HG03097 (cell line): ENCODE measurements at regions not wholly inside any gene's neighbourhood (a gene's known extent, or its start where the extent isn't known, plus 50 kb on each side); places are given as distances from the start of the nearest gene placed in this dataset.

Source experiments
- ATAC-seq: cut with Tn5 transposase; IDR thresholded peaks from one replicate; pipeline ENCODE4 v1.9.1; 2021; ENCODE audit not compliant: unreplicated experiment, low FRiP score

DNA sequence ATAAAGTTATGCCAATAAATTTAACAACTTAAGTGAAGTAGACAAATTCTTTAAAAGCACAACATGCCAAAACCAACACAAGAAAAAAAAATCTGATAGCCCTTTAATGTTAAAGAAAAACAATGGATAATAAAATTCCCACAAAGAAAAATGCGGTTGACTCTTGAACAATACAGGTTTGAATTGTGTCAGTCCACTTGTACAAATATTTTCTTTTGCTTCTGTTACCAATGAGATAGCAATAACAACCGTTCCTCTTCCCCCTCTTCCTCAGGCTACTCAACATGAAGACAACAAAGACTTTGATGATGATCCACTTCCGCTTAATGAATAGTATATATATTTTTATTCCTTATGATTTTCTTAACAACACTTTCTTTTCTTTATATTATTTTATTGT is 283.9 kb upstream of the MAN1A1 start:
- ATAC-seq = no peak

GRCh38 chr6:119630561-119631192 is 281.1 kb upstream of the MAN1A1 start:
- no peak for ATAC-seq

DNA sequence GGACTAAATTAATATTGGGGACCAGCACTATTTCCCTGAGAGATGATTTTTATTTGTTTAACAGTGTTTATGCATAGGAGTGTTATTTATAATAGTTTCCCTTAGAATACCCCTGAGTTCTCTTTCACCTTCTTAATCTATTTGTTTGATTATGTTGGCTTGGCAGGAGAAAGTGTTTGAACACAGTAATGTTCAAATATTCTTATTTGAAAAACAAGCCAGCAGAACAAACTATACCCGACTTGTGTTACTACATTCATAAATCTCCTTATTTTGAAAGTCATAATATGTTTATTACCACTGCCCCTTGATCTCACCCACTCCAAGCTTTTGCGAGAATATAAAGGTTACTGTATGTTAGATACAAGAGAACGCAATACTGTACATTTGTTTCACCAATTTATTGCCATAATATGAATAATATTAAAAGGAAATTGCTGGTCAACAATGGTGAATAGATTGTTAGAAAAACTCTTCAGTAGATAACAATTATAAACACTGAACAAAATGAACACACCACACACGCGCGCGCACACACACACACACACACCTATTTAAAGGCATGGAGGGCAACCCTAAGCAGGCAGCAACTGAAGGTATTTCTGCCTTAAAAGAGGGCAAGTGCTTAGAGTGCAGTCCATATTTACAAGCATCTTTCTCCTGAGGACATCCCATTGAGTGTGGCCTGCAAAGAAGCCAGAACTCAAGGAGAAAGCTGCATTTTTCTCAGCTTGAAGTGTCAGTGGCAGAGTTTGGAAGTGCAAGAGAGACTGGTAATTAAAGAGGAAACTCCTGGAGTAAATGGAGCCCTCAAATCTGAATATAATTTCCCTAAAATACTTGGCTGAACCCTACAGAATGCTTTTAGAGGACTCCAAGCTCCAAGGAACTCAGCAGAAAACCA is 279.4 kb upstream of the MAN1A1 start:
- no peak for ATAC-seq

DNA sequence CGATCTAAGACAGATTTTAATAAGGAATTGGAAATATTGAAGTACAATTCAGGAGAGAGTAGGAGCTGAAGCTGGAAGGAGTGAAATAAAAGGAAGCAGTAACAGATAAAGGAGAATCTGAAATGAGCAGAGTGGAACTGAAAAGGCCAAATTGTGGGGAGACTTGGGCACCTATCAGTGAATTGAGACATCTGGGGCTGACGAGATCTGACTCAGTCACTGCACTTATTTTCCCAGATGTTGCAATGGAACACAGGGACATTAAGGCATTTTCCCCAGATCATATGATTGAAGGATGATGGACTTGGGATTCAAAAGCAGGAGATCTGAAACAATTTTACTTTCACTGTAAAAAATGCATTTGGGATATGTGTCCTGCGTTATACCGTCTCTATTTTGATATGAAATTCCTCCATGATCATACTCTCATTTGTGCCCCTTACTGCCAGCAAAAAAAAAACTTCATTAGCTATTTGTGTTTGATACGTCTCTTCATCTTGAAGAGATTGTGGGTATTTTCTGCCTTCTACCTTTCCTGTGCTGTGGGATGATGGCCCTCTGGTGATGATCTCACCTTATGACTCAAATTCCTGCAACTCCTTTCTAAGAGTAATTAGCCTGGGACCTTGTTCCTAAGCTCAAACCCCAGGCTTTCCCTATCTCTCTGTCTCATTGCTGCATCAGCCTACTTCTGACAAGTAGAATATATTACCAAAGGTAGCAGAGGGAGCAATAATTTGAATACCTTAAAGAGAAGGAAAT is 278.5 kb upstream of the MAN1A1 start:
- ATAC-seq = no peak

DNA sequence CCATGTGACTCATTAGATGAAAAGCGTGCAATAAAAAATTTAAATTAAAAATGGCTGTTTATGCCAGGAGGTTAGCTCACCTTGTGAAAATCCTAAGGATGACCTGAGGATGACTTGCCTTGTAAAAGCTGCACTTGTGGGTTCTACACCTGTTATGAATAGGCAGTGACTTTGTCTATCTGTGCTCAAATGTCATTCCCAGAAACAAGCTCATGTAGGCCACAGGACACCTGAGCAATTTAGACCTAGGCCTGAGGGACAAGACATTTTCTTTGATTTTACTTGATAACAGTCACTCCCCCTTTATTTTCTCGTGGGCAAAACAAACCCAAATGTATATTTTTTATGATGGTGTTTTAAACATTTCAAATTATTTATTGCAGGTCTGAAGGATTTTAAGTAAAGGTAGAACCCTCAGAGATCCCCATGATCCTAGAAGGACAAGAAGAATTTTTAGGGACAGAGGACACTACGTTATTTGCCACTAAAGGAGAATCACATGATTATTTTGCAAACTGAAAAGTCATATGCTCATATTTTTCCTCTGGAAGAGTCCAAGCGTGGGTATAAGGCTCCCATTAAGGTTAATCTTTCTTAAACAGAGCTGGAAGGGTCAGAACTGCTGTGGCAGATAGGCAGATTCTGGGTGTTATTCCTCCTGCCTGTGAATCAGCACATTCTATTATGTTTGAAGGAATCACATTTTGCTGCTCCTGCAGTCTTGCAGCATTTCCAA is 277.5 kb upstream of the MAN1A1 start:
- no peak for ATAC-seq

GRCh38 chr6:119620846-119621555 is 271.4 kb upstream of the MAN1A1 start:
- ATAC-seq = no peak

- no peak for ATAC-seq
Observed at GRCh38 chr6:119614138-119614537, 264.6 kb upstream of the MAN1A1 start.

DNA sequence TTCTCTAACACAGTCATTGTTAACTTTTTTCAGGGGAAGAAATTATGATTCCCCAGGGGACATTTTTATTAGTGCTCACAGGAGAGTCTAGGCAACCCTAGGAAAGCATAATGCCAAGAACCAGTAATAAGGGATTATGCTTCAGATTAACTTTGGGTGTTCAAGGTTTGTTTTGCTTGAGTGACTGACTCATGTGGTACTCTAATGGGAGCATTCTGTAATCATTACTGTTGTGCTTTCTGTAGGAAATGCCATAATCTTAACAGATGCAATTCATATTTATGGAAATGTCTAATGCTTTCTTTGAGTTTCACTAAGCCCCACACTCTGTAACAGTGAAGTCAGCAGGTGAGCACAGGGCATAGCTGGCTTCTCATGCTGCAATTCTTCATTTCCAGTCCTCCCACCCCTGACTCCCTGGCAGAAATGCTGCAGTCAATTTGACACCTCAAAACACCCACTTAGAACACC is 263.4 kb upstream of the MAN1A1 start:
- ATAC-seq = no peak

DNA sequence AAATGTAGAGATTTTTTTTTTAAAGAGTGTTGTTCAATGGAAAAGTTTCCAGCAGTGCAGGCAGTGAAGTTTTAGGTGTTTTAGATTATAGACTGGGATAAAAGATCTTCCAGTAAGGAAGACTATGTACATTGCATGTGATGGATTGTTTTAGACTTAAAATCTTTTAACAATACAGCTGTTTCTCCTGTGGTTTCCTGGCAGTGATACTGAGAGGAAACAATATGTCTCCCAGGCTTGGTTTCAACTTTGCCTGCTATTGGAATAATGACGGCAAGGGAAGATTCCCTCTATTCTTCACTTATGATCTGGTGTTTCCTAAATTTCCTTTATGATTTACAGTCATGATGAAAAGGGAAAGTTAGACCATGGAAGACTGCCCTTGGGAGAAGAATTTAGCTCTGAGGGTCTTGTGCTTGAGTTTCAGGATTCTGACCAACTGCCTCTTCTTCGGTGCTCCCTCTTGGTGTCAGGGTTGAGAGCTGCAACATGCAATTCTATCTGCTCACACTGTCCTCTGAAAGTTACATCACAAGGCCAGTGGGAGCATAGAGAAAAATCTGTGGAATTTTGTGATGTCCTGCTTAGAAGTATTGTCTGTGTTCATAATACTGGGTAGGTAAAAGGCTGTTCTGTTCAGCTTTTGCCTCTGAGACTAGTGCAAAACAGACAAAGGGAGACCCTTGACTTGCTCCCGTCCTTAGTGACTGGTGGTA is 262.8 kb upstream of the MAN1A1 start:
- no peak for ATAC-seq

GRCh38 chr6:119610754-119611153 is 261.2 kb upstream of the MAN1A1 start:
- ATAC-seq = no peak

- ATAC-seq = peak; percentile 52
Observed at GRCh38 chr6:119610265-119610664, 260.7 kb upstream of the MAN1A1 start.

DNA sequence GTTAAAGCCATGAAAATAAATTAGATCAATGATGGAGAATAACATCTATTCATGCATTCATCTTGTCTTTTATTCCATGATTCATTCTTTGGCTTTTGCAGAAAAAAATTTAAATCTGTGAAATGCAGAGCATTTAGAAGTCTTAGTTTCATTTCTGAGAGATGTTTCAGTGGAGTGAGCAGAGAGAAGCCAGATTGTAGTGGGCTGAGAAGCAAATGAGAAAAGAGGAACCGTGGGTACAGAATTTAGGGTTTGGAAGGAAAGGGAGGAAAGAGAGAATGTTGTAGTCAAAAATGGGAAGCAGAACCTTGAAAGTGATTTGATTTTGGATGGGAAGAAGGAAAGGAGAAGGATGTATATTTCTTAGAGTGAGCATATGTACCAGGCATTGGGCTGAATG is 260.3 kb upstream of the MAN1A1 start:
- ATAC-seq = no peak

DNA sequence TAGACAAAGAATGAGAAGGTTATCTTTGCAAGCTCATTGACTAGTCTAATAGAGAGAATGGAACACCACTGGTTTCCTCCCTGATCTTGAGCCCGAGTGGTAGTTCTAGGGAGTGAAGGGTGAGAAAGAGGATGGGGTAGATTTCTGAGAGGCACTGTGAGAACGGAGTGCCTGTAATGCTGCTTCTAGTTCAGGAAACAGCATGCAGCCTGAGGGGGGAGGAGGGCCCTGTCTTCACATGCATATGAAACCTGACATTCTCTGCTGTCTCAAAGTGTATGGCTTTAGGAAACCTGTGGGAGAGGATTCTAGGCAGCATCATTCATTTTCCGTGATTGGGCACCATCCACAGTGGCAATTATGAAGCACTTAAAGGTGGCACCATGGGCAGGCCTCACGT is 259.4 kb upstream of the MAN1A1 start:
- ATAC-seq = no peak

- ATAC-seq = no peak
Observed at GRCh38 chr6:119604124-119604523, 254.6 kb upstream of the MAN1A1 start.

GRCh38 chr6:119603501-119603900 is 253.9 kb upstream of the MAN1A1 start:
- no peak for ATAC-seq

DNA sequence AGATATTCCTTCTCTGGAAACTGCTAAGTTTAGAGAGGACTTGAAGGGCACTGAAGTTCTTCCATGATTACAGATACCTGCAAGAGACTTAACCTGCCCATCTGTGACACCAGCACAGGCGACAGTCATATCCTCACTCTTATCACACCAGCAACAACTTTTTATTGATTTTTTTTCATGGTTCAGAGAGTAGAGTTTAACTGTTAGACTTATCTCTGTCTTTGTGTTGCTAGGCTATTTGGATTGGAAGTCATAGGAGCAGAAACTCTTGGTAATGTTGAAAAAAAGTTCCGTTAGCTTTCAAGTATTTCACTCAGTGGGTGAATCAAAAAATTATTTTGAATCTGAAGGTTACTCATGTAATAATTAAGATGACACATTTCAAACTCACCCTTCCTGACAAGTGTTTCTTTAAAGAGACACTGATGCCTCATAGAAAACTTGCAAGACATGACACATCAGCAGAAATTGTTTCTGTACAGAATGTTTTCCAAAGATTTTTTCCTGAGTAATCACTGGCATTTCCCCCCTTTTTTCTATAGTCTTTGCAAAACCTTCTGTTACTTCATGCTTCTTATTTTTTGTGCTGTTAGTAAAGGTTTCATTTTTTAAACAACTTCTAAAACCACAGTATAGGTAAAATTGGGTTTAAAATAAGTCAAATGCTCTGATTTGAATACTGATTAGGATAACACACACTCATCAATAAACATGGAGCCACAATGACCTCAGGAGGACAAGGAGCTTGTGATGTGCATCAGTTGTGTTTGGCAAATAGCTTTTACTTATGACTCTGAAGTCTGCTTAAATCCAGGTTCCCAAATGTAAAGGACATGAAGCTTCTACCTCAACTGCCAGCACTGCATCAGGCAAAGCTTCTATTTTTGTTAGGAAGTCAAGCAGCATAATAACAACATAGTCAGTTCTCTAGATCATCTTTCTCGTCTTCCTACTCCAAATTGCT is 252.9 kb upstream of the MAN1A1 start:
- ATAC-seq = no peak

DNA sequence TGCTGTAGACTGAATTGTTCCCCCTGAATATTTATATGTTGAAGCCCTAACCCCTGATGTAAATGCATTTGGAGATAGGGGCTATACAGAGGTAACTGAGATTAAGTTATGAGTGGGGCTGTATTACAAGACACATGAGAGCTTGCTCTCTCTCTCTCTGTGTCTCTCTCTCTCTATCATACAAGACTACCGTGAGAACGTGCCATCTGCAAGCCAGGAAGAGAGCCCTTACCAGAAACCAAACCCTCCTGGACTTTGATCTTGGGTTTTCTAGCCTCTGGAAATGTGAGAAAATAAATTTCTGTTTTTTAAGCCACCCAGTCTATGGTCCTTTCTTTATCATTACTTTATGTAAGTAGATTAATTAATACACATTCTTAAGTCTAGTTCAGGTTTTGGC is 249.3 kb upstream of the MAN1A1 start:
- ATAC-seq = no peak

DNA sequence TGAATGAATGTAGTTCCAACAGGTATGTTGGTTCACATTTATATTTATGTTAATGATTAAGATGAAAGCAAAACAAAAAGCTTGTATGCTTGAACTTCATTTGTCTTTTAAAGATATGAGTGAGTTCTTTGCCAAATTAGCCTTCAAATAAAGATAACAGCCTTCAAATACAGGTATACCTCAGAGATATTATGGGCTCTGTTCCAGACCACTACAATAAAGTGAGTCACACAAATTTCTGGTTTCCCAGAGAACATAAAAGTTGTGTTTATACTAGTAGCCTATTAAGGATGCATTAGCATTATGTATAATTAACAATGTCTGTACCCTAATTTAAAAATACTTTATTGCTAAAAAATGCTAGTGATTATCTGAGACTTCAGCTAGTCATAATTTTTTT is 245.3 kb upstream of the MAN1A1 start:
- ATAC-seq = no peak
